KMS-11 (cell line): ENCODE measurements at regions not wholly inside any gene's neighbourhood (a gene's known extent, or its start where the extent isn't known, plus 50 kb on each side); places are given as distances from the start of the nearest gene placed in this dataset.

Experiments used
- H2AFZ ChIP-seq: fragments of 200-600 bp; sonication (generic); 2 replicates; pipeline ENCODE4 v1.6.1; 2016; ENCODE audit warnings: antibody characterized with exemption, mixed run types, low read depth
- H3K27ac ChIP-seq: fragments of 200-600 bp; sonication (generic); 2 replicates; pipeline ENCODE4 v1.6.1; 2016; ENCODE audit warnings: mild to moderate bottlenecking, mixed run types
- H3K27me3 ChIP-seq: fragments of 200-600 bp; sonication (generic); 2 replicates; pipeline ENCODE4 v1.6.1; 2017; ENCODE audit warnings: mild to moderate bottlenecking, low read depth, mixed run types, moderate library complexity; ENCODE audit not compliant: insufficient read depth
- H3K36me3 ChIP-seq: fragments of 200-600 bp; sonication (generic); 2 replicates; pipeline ENCODE4 v1.6.1; 2017; ENCODE audit warnings: mild to moderate bottlenecking, mixed run types; ENCODE audit not compliant: insufficient read depth
- H3K4me1 ChIP-seq: fragments of 200-600 bp; sonication (generic); 2 replicates; pipeline ENCODE4 v1.6.1; 2016; ENCODE audit warnings: mild to moderate bottlenecking, low read depth, mixed run types; ENCODE audit not compliant: poor library complexity, severe bottlenecking
- H3K4me2 ChIP-seq: fragments of 200-600 bp; sonication (generic); 2 replicates; pipeline ENCODE4 v1.7.0; 2016; ENCODE audit warnings: mild to moderate bottlenecking, mixed run types
- H3K4me3 ChIP-seq: fragments of 200-600 bp; sonication (generic); IDR thresholded peaks from 2 replicates; pipeline ENCODE4 v1.6.1; 2017; ENCODE audit warnings: low read depth, low read length, mixed read lengths; ENCODE audit not compliant: insufficient read depth
- H3K79me2 ChIP-seq: fragments of 200-600 bp; sonication (generic); 2 replicates; pipeline ENCODE4 v1.6.1; 2016; ENCODE audit warnings: low read depth, mixed run types; ENCODE audit not compliant: insufficient read depth
- H3K9ac ChIP-seq: fragments of 200-600 bp; sonication (generic); 2 replicates; pipeline ENCODE4 v1.6.1; 2016; ENCODE audit warnings: mild to moderate bottlenecking, mixed run types
- H4K20me1 ChIP-seq: fragments of 200-600 bp; sonication (generic); 2 replicates; pipeline ENCODE4 v1.6.1; 2016; ENCODE audit warnings: mild to moderate bottlenecking, mixed run types; ENCODE audit not compliant: insufficient read depth
- TF ChIP-seq, protein P1 (sequence below): fragments of 200-600 bp; sonication (generic); conservative IDR thresholded peaks from 2 replicates; pipeline ENCODE4 v1.6.1; 2017; ENCODE audit warnings: low read depth, mild to moderate bottlenecking, antibody characterized with exemption, low read length, moderate library complexity, mixed read lengths

DNA sequence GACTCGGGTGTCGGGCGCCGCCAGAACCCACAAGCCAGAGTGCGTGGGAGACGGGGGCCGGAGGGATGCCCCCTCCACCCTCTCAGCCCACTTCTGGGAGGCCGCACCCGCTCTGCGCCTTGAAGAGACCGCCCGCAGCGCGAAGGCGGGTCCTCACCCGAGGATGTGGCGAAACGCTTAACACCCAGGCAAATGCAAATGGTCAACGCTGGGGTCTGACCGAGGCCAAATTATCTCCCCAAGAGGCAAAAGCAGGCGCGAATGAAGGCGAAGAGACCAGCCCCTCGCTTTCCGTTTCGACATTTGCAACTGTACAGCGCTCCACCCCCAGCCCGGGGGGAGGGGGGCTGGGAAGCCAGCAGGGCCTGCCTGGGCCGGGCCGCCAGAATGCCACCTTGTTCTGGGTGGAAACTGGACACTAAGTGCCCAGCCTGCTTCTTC lies 137.7 kb upstream of the ZIC3 start:
- Histone ChIP-seq H3K4me2 (peak overlapping the region; percentile 53), H3K79me2 (no peaks in the 10 kb centered on the region), H3K36me3 (no peaks in the 10 kb centered on the region), H3K4me1 (no peaks in the 10 kb centered on the region), H3K27me3 (no peaks in the 10 kb centered on the region), H3K4me3 (no peak overlapping the region), H3K27ac (no peak overlapping the region), H2AFZ (peak overlapping the region; percentile 86), H4K20me1 (no peaks in the 10 kb centered on the region), H3K9ac (peak overlapping the region; percentile 35; the same call in 1 of the 2 replicates)
- TF ChIP-seq, protein P1, sequence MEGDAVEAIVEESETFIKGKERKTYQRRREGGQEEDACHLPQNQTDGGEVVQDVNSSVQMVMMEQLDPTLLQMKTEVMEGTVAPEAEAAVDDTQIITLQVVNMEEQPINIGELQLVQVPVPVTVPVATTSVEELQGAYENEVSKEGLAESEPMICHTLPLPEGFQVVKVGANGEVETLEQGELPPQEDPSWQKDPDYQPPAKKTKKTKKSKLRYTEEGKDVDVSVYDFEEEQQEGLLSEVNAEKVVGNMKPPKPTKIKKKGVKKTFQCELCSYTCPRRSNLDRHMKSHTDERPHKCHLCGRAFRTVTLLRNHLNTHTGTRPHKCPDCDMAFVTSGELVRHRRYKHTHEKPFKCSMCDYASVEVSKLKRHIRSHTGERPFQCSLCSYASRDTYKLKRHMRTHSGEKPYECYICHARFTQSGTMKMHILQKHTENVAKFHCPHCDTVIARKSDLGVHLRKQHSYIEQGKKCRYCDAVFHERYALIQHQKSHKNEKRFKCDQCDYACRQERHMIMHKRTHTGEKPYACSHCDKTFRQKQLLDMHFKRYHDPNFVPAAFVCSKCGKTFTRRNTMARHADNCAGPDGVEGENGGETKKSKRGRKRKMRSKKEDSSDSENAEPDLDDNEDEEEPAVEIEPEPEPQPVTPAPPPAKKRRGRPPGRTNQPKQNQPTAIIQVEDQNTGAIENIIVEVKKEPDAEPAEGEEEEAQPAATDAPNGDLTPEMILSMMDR, result no peak

DNA sequence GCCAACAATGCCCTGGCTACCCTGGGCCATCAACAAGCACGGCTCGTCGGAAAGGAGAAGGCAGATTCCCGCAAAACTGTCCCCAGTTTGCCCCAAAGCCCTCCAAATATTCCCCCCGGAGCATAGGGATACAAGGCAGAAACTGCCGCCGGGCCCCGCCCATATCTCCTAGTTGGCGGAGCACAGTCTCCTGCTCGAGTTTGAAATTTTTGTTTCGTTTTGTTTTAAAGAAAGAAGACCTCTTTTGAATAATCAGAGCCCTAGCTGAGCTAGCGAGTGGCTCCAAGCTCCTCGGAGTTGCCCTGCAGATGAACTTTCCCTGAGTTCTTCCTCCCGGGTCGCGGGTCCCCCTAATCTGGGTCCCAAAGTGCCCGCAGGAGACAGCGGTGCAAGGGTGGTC lies 138.1 kb upstream of the ZIC3 start:
- Histone ChIP-seq H2AFZ (peak overlapping the region; percentile 86), H3K27ac (no peak overlapping the region)

DNA sequence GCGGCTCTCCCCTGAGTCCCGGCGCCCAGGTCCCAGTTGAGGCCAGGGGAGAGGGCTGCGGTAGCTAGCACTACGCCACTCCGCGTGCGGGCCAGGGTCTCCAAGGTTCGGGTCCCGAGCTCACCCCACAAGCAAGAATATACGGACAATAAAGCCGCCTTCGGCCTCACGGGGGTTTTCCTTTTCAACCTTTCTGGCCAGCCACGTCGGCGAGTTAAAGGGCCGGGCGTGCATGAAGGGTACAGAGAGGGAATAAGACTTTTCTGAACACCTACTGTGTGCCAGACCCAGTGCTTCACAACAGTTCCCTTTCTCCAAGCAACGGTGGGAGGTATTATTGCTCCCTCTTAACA lies 138.5 kb upstream of the ZIC3 start:
- Histone ChIP-seq H3K4me1 (no peaks in the 10 kb centered on the region), H3K9ac (peak overlapping the region; percentile 35; the same call in 1 of the 2 replicates), H3K36me3 (no peaks in the 10 kb centered on the region), H4K20me1 (no peaks in the 10 kb centered on the region), H3K4me3 (no peak overlapping the region), H3K27me3 (no peaks in the 10 kb centered on the region), H3K27ac (no peak overlapping the region), H2AFZ (peak overlapping the region; percentile 86), H3K79me2 (no peaks in the 10 kb centered on the region), H3K4me2 (peak overlapping the region; percentile 53)
- TF ChIP-seq, protein P1, result no peak

More for the DNA sequence above, 138.1 kb upstream of the ZIC3 start:
- H3K4me1 ChIP-seq, result no peaks in the 10 kb centered on the region
- H4K20me1 ChIP-seq, result no peaks in the 10 kb centered on the region
- TF ChIP-seq, protein P1, result no peak
- H3K4me2 ChIP-seq, result peak overlapping the region; percentile 53
- H3K4me3 ChIP-seq, result no peak overlapping the region
- peak overlapping the region; percentile 35; the same call in 1 of the 2 replicates for H3K9ac ChIP-seq
- H3K79me2 ChIP-seq, result no peaks in the 10 kb centered on the region
- no peaks in the 10 kb centered on the region for H3K36me3 ChIP-seq
- H3K27me3 ChIP-seq, result no peaks in the 10 kb centered on the region

DNA sequence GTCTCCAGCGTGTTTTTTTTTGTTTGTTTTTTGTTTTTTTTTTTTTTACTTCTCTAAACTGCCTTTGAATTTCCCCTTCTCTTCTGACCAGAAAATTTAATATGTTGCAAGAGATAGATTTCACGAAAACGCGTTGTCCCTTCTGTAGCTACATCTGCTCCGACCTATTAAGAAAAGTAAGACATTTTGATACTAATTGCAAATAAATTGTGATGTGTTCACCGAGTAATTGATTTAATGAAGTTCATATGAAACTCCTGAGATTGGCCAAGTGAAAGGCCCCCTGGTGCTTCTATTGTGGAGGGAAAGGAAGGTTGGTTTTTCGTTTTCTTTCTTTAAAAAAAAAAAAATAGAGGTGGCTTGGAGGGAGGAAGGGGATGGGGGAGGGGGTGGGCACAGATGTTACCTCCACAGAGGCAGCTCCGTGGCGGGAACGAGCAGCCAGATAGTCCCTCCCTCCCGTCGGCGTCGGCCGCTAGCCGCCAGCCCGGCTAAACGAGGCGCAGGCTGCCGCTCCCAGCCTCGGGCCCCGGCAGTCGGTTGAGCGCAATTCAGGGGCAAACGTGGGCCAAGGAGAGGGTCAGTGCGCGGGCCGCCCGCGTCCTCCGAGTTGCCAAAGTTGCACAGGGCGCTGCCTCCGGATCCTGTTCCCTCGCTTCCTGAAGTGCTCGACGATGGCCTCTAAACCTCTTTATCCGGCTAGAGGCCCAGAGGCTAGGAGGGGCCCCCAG lies 139.1 kb upstream of the ZIC3 start:
- Histone ChIP-seq H3K9ac (peak overlapping the region; percentile 35; the same call in 1 of the 2 replicates), H3K4me3 (no peak overlapping the region), H3K27ac (no peak overlapping the region), H3K27me3 (no peaks in the 10 kb centered on the region), H3K79me2 (no peaks in the 10 kb centered on the region), H3K4me1 (no peaks in the 10 kb centered on the region), H2AFZ (peak overlapping the region; percentile 86), H4K20me1 (no peaks in the 10 kb centered on the region), H3K36me3 (no peaks in the 10 kb centered on the region), H3K4me2 (peak overlapping the region; percentile 53)
- TF ChIP-seq, protein P1, result no peak
